Neural progenitor cell (in vitro differentiated cells): ENCODE measurements at regions not wholly inside any gene's neighbourhood (a gene's known extent, or its start where the extent isn't known, plus 50 kb on each side); places are given as distances from the start of the nearest gene placed in this dataset.

Experiments
- CTCF ChIP-seq: fragments of 200-600 bp; sonication (generic); IDR thresholded peaks from 2 replicates; pipeline ENCODE4 v1.5.1; 2017; ENCODE audit warnings: antibody characterized with exemption, mild to moderate bottlenecking
- EZH2 ChIP-seq: fragments of 200-600 bp; sonication (generic); IDR thresholded peaks from 2 replicates; pipeline ENCODE4 v1.6.1; 2017; ENCODE audit warnings: antibody characterized with exemption, mild to moderate bottlenecking, moderate library complexity

- TF ChIP-seq CTCF = no peak
- no peak for TF ChIP-seq EZH2
Measured at GRCh38 chr4:132839070-132839469, 310.0 kb upstream of the PCDH10 start.
